ENCODE measurements at regions not wholly inside any gene's neighbourhood (a gene's known extent, or its start where the extent isn't known, plus 50 kb on each side); places are given as distances from the start of the nearest gene placed in this dataset.

GRCh38 chr4:19224820-19225219 lies 1026.9 kb upstream of the SLIT2 start:
- no peak overlapping the region for H4K91ac ChIP-seq (ENCODE audit: insufficient read length, low read depth, low read length)
- TF ChIP-seq, protein P1, sequence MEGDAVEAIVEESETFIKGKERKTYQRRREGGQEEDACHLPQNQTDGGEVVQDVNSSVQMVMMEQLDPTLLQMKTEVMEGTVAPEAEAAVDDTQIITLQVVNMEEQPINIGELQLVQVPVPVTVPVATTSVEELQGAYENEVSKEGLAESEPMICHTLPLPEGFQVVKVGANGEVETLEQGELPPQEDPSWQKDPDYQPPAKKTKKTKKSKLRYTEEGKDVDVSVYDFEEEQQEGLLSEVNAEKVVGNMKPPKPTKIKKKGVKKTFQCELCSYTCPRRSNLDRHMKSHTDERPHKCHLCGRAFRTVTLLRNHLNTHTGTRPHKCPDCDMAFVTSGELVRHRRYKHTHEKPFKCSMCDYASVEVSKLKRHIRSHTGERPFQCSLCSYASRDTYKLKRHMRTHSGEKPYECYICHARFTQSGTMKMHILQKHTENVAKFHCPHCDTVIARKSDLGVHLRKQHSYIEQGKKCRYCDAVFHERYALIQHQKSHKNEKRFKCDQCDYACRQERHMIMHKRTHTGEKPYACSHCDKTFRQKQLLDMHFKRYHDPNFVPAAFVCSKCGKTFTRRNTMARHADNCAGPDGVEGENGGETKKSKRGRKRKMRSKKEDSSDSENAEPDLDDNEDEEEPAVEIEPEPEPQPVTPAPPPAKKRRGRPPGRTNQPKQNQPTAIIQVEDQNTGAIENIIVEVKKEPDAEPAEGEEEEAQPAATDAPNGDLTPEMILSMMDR (conservative IDR thresholded peaks at IDR 0.05) = peak; percentile 62
- no peaks in the 10 kb centered on the region for H3K4me1 Mint-ChIP-seq
- no peak for DNase-seq
- H3K27ac ChIP-seq (ENCODE audit: insufficient read length, low read depth, low read length) = no peak overlapping the region
- no peak overlapping the region for H3K23ac ChIP-seq (ENCODE audit: insufficient read length, low read depth, low read length)
- no peak overlapping the region for H2BK12ac ChIP-seq (ENCODE audit: insufficient read length, low read depth, low read length)
- H3K36me3 Mint-ChIP-seq (ENCODE audit: insufficient read depth in 1 of 3, low read depth in 3 of 3) = no peaks in the 10 kb centered on the region; a peak in 2 of 7 replicates
- H2BK120ac ChIP-seq (ENCODE audit: low read depth, low read length, poor library complexity, severe bottlenecking) = no peak overlapping the region
- peaks cover 0 to under 1% of the 10 kb centered on the region in 2 experiments; a peak in 1 of 5 replicates for H3K9me3 Mint-ChIP-seq
- H3K56ac ChIP-seq (ENCODE audit: insufficient read length, low read depth, low read length) = no peak overlapping the region
- H3K9me3 ChIP-seq (ENCODE audit: control insufficient read depth, low read depth, low read length) = no peaks in the 10 kb centered on the region
- no peak overlapping the region for H3K14ac ChIP-seq (ENCODE audit: insufficient read depth, low read length)
- H3K79me2 ChIP-seq (ENCODE audit: insufficient read depth, low read length) = no peaks in the 10 kb centered on the region
- H3K27me3 Mint-ChIP-seq (ENCODE audit: low read depth) = no peaks in the 10 kb centered on the region
- no peak overlapping the region for H3K4me2 ChIP-seq (ENCODE audit: insufficient read depth, insufficient read length, low read length)
- no peak overlapping the region for H4K5ac ChIP-seq (ENCODE audit: insufficient read length, low read depth, low read length)
- no peak overlapping the region for H2AK5ac ChIP-seq (ENCODE audit: insufficient read length, low read length)
- no peak overlapping the region for H2BK20ac ChIP-seq (ENCODE audit: low read depth, low read length, poor library complexity, severe bottlenecking)
- H3K9ac ChIP-seq (ENCODE audit: extremely low read depth, insufficient read length, low read length) = no peak overlapping the region
- no peak overlapping the region for H3K4ac ChIP-seq (ENCODE audit: low read depth, low read length)
- no peak overlapping the region for H3K18ac ChIP-seq (ENCODE audit: insufficient read length, low read depth, low read length)
- no peaks in the 10 kb centered on the region for H3K79me1 ChIP-seq (ENCODE audit: insufficient read depth, low read depth, low read length, poor library complexity, severe bottlenecking)
- WGBS (ENCODE audit: extremely low coverage, insufficient read length, low lambda C conversion rate) = no CpG with 5 or more reads among the region's 2 CpGs
- H4K20me1 ChIP-seq (ENCODE audit: control insufficient read depth, insufficient read depth, insufficient read length) = no peaks in the 10 kb centered on the region
- H2AFZ ChIP-seq (ENCODE audit: low read length) = no peak overlapping the region
- H3T11ph ChIP-seq (ENCODE audit: low read length) = no peak overlapping the region
- no peak overlapping the region for H4K8ac ChIP-seq (replicated peaks; ENCODE audit: insufficient read length, low read depth, low read length)
- H2BK5ac ChIP-seq (ENCODE audit: insufficient read length, low read length) = no peak overlapping the region
- no peak overlapping the region; a peak in 1 of 7 replicates for H3K27ac Mint-ChIP-seq
- no peaks in the 10 kb centered on the region for H3K27me3 ChIP-seq (ENCODE audit: insufficient read depth, low read length)
- no peaks in the 10 kb centered on the region for H3K4me1 ChIP-seq (ENCODE audit: insufficient read depth, low read length)
- H3K23me2 ChIP-seq (ENCODE audit: insufficient read length, low read depth, low read length, poor library complexity, severe bottlenecking) = no peaks in the 10 kb centered on the region
- H2BK15ac ChIP-seq (ENCODE audit: low read depth, low read length) = no peak overlapping the region
- no peak overlapping the region for H3K4me3 Mint-ChIP-seq
